Activated CD8-positive, alpha-beta T cell treated with anti-CD3 and anti-CD28 coated beads, Interleukin-2, amount 10 ng/mL, durations not matched to agents 7 days and 5 days (primary cell): ENCODE measurements at regions not wholly inside any gene's neighbourhood (a gene's known extent, or its start where the extent isn't known, plus 50 kb on each side); places are given as distances from the start of the nearest gene placed in this dataset.

Experiments
- ATAC-seq: fragments of 150-1000 bp; cut with Tn5 transposase; one replicate; pipeline ENCODE4 v1.10.0; 2021; ENCODE audit warnings: moderate library complexity
- CTCF ChIA-PET: fragments of 350-600 bp; sonication (Branson Sonifier 250); formaldehyde crosslinking; loops from one replicate; lab custom pipeline; 2021; ENCODE audit warnings: antibody characterized with exemption; lab: Charles Lee
- POLR2A ChIA-PET: fragments of 350-600 bp; sonication (Branson Sonifier 250); formaldehyde crosslinking; loops from one replicate; lab custom pipeline; 2021; ENCODE audit warnings: antibody characterized with exemption; lab: Charles Lee
- DNase-seq: peaks from one replicate; pipeline ENCODE4 v3.0.0-alpha.2; 2020
- H3K27ac Mint-ChIP-seq: one replicate; pipeline ENCODE4 v1.8.0; 2021; ENCODE audit warnings: mild to moderate bottlenecking, mixed read lengths
- H3K27me3 Mint-ChIP-seq: one replicate; pipeline ENCODE4 v1.8.0; 2021; ENCODE audit warnings: low read depth, mixed read lengths
- H3K36me3 Mint-ChIP-seq: one replicate; pipeline ENCODE4 v1.8.0; 2021; ENCODE audit warnings: low read depth, mixed read lengths
- H3K4me1 Mint-ChIP-seq: one replicate; pipeline ENCODE4 v1.8.0; 2021; ENCODE audit warnings: low read depth, mixed read lengths
- H3K4me3 Mint-ChIP-seq: one replicate; pipeline ENCODE4 v1.8.0; 2021; ENCODE audit warnings: mild to moderate bottlenecking, mixed read lengths
- H3K9me3 Mint-ChIP-seq: one replicate; pipeline ENCODE4 v1.8.0; 2022; ENCODE audit warnings: mixed read lengths; ENCODE audit not compliant: insufficient read depth

DNA sequence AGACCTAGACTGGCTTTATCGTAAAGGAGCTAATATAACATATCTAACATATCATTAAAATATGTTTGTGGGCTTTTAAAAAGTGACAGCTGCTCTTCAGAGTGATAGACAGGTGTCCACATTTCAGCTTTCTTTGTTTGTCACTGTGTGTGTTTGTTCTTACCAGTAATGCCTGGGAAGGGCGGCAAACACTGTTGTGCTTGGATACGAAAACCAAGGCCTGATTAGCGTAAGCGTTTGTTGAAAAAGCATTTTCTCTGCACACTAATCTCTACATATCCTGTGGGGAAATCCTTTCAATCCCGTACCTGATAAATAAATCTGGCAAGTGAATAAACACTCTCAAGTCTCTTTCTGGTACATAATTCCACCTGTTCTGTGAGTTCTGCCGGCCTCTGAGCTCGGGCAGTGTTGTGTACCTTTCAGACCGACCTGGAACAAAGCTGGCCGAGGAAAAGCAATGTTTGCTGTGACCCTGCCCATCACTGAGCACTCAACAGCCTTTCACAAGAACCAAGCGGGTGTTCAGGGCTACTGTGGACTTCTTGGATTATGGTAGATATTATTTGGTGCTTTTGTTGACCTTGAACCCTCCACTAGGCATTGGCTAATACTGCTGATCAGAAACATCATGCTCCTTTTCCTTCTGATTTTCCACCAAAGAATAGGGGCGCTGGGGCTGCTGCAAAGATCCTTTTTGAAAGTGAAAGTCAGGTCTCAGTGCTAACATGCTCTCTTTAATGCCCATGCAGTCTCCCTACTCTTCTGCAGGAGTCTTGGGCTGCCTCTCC, 100.4 kb downstream of the CD83 start:
- CTCF ChIA-PET = interaction anchor here (0.8 to 1.2 kb wide), 3 partner anchors 11 to 213 kb away, joined by 3 to 4 read pairs (median 3); no protein-coding TSS in a partner anchor
- POLR2A ChIA-PET = no interaction called here
- no peaks in the 10 kb centered on the region for H3K27me3 Mint-ChIP-seq
- peaks cover 6% of the 10 kb centered on the region for H3K4me1 Mint-ChIP-seq
- ATAC-seq (no peak), DNase-seq (no peak)
- H3K9me3 Mint-ChIP-seq = no peaks in the 10 kb centered on the region
- H3K36me3 Mint-ChIP-seq = no peaks in the 10 kb centered on the region
- no peak overlapping the region for H3K27ac Mint-ChIP-seq
- no peak overlapping the region for H3K4me3 Mint-ChIP-seq

DNA sequence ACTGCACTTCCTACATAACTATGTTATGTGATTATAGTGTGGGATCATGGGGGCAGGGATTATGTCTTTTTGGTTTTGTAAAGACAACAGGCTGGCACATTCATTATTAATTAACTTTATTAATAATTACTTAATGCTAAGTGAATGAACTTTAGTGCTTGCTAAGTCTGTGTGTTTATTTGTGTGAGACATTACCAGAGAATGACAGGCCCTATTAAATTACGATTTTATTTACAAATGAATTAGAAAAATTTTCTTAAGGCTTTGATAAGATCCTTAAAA, 100.9 kb downstream of the CD83 start:
- DNase-seq (no peak), ATAC-seq (no peak)
- no peak overlapping the region for H3K4me3 Mint-ChIP-seq
- H3K27ac Mint-ChIP-seq = no peak overlapping the region
- ChIA-PET POLR2A (no interaction called here), CTCF (no interaction called here)
- no peaks in the 10 kb centered on the region for H3K9me3 Mint-ChIP-seq
- no peaks in the 10 kb centered on the region for H3K27me3 Mint-ChIP-seq
- no peaks in the 10 kb centered on the region for H3K36me3 Mint-ChIP-seq
- peaks cover 6% of the 10 kb centered on the region for H3K4me1 Mint-ChIP-seq

DNA sequence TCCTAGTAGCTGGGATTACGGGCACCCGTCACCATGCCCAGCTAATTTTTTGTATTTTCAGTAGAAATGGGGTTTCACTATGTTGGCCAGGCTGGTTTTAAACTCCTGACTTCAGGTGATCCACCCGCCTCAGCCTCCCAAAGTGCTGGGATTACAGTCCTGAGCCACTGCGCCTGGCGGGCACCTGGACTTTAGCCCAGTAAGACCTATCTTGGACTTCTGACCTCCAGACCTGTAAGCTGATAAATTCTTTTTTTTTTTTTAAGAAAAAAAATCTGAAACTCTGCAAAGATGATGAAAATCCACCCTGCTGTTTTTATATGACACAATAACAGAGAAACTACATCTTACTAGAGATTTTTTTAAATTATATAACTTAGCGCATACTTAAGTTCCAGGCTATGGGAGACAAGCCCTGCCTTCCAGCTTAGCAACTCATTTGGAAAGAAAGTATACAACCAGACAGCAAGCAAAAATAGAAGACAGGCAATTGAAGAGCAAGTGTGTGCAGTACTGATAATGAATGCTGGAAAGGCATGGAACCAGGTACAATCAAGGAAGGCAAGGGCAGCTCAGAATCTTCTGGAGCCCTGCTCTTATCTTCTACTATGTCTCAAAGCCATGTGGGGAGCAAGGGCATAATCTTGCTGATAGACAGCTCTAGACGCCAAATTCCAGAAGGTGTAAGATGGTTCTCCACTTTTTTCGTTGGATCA, 104.2 kb downstream of the CD83 start:
- H3K4me3 Mint-ChIP-seq = no peak overlapping the region

DNA sequence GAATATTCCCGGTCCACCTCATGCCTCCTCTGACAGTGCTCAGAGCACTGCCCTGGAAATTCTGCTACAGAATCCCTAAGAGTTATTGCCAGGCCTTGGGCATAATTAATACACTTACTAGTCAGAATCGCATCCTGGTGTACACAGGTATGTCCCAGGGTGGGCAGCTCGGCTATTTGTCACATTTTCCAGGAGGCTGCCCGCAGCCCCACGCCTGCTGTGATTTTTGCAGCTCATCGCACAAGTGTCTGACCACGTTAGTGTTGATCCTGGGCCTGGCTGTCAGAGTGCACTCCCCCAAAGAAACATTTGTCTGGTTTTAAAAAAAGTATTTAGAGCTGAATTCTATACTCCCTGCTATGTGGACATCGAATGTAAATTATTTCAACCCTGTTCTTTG, 105.4 kb downstream of the CD83 start:
- POLR2A ChIA-PET = no interaction called here
- ATAC-seq = no peak
- H3K4me3 Mint-ChIP-seq = no peak overlapping the region

More for the DNA sequence above, 104.2 kb downstream of the CD83 start:
- Mint-ChIP-seq H3K36me3 (peaks cover 2% of the 10 kb centered on the region), H3K4me1 (peaks cover 13% of the 10 kb centered on the region), H3K9me3 (peaks cover 7% of the 10 kb centered on the region), H3K27ac (no peak overlapping the region), H3K27me3 (peaks cover 4% of the 10 kb centered on the region)
- no peak for ATAC-seq
- no peak for DNase-seq
- ChIA-PET CTCF (interaction anchor here (0.6 kb wide), 2 partner anchors 91 to 1263 kb away, joined by 3 read pairs; no protein-coding TSS in a partner anchor), POLR2A (no interaction called here)

DNA sequence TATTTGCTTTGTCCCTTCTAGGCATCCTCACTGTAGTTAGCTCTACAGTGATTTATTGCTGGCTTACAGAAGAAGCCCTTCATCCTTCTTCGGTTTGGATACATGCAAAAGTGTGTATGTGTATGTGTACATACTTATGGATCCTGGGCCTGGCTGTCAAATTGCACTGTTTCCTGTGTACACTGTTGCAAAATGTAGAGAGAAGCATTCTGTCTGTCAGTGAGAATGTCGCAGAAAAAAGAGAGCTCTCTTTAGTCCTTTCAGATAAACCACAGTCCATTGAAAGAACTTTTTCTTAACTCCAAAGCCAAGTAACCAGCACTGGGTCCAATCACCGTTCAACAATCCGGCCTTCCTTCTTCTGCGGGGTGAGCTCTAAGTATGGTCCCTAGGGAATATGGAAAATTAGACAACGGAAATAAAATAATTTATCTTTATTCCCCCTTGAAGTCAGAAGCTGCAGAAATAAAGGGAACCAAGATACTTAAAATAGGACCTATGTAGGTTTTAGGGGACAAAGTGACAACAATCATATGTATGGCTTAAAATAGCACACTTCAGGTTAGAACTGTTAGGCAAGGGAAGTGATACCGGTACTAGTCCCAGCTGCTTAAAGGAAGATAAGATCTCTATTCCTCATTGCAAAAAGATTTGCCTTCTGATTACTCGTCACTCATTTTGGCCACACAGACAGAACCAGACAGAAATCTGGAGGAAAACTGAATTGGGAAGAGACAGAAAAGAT, 107.0 kb downstream of the CD83 start:
- Mint-ChIP-seq H3K9me3 (peaks cover 7% of the 10 kb centered on the region), H3K4me1 (peaks cover 11% of the 10 kb centered on the region), H3K27me3 (peaks cover 4% of the 10 kb centered on the region), H3K4me3 (no peak overlapping the region), H3K27ac (no peak overlapping the region), H3K36me3 (peaks cover 8% of the 10 kb centered on the region)
- DNase-seq (no peak), ATAC-seq (no peak)
- ChIA-PET POLR2A (no interaction called here), CTCF (interaction anchor here (1.9 kb wide), 1 partner anchor 13 kb away, joined by 5 read pairs; no protein-coding TSS in a partner anchor)

More for the DNA sequence above, 105.4 kb downstream of the CD83 start:
- DNase-seq = no peak
- CTCF ChIA-PET = interaction anchor here (1.9 kb wide), 1 partner anchor 11 kb away, joined by 5 read pairs; no protein-coding TSS in a partner anchor
- H3K9me3 Mint-ChIP-seq = peaks cover 7% of the 10 kb centered on the region
- peaks cover 8% of the 10 kb centered on the region for H3K36me3 Mint-ChIP-seq
- peaks cover 4% of the 10 kb centered on the region for H3K27me3 Mint-ChIP-seq
- peaks cover 11% of the 10 kb centered on the region for H3K4me1 Mint-ChIP-seq
- H3K27ac Mint-ChIP-seq = no peak overlapping the region

DNA sequence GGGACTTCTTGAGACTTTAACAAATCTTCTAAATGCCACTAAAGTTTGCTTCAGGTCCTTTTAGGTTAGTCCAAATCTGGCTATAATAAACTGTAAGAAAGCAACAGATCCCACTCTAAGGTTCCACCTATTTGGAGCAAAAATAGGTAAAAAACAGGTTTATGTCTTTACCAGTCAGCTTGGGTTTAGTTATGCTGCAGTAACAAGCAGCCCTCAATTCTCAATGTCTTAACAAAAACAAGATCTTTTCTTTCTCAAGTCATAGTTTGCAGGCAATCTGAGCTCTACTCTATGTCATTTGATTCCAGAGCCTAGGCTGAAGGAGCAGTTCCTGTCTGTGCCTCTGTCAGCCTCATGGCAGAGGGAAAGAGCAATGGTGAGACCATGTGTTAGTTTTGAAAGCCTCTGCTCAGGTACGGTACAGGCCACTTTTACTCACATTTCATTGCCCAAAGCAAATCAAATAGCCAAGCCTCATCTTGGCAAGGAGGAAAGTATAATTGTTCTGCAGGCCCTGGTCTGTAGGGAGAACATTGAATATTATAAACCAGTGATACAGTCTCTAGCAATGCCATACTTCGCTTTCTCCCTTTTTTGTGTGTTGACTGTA, 108.6 kb downstream of the CD83 start:
- no peak for DNase-seq
- POLR2A ChIA-PET = no interaction called here
- peaks cover 11% of the 10 kb centered on the region for H3K4me1 Mint-ChIP-seq
- ATAC-seq = no peak
- peaks cover 4% of the 10 kb centered on the region for H3K27me3 Mint-ChIP-seq
- no peak overlapping the region for H3K27ac Mint-ChIP-seq
- H3K4me3 Mint-ChIP-seq = no peak overlapping the region
- peaks cover 7% of the 10 kb centered on the region for H3K9me3 Mint-ChIP-seq
- CTCF ChIA-PET = no interaction called here
- H3K36me3 Mint-ChIP-seq = peaks cover 8% of the 10 kb centered on the region

DNA sequence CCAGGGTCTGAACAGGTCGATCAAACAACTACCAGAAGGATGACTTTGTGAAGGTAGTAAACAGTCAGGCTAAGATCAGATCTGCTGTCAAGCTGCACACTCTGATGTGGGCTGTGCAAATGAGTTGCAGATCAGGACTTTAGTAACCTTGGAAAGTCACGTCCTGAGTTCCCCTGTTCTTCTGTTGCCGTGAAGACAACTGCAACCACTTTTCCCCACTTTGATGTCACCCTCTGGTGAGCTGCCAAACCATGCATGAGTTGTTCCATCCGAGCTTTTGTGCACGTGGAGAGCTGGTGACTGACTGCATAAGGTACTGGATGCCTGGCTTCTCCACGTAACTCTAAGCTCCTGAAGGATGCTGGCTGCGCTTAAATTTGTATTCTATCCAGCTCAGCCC, 111.0 kb downstream of the CD83 start:
- CTCF ChIA-PET = interaction anchor here (1.2 to 1.5 kb wide), 2 partner anchors 16 to 19 kb away, joined by 3 to 4 read pairs; no protein-coding TSS in a partner anchor
- Mint-ChIP-seq H3K27me3 (peaks cover 4% of the 10 kb centered on the region), H3K36me3 (peaks cover 8% of the 10 kb centered on the region), H3K27ac (no peak overlapping the region), H3K4me3 (no peak overlapping the region), H3K9me3 (peaks cover 7% of the 10 kb centered on the region), H3K4me1 (peaks cover 17% of the 10 kb centered on the region)
- DNase-seq = no peak
- no peak for ATAC-seq
- POLR2A ChIA-PET = no interaction called here

DNA sequence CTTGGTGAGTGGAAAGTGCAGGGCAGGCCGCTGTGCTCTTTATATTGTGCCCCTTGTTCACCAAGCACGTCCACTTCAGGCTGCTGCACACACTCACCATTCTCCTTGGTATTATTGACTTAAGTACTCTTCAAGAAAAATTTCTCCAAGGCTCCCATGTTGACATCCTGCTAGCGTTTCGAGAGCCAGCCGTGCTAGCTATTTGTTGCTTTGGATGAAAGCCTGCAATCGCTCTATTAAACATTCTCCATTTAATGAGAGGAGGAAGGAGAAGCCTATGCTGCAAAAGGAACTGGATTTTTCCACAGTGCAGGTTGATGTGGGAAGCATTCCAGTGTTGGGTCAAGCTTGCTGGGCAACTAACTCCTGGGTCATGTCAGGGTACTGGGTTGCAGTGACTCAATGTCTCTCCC, 113.5 kb downstream of the CD83 start:
- H3K27me3 Mint-ChIP-seq = no peaks in the 10 kb centered on the region
- peaks cover 10% of the 10 kb centered on the region for H3K4me1 Mint-ChIP-seq
- ChIA-PET CTCF (interaction anchor here (1.1 kb wide), 1 partner anchor 19 kb away, joined by 3 read pairs; no protein-coding TSS in a partner anchor), POLR2A (no interaction called here)
- ATAC-seq (no peak), DNase-seq (no peak)
- no peak overlapping the region for H3K27ac Mint-ChIP-seq
- peaks cover 8% of the 10 kb centered on the region for H3K36me3 Mint-ChIP-seq
- H3K9me3 Mint-ChIP-seq = peaks cover 6% of the 10 kb centered on the region
- H3K4me3 Mint-ChIP-seq = no peak overlapping the region

DNA sequence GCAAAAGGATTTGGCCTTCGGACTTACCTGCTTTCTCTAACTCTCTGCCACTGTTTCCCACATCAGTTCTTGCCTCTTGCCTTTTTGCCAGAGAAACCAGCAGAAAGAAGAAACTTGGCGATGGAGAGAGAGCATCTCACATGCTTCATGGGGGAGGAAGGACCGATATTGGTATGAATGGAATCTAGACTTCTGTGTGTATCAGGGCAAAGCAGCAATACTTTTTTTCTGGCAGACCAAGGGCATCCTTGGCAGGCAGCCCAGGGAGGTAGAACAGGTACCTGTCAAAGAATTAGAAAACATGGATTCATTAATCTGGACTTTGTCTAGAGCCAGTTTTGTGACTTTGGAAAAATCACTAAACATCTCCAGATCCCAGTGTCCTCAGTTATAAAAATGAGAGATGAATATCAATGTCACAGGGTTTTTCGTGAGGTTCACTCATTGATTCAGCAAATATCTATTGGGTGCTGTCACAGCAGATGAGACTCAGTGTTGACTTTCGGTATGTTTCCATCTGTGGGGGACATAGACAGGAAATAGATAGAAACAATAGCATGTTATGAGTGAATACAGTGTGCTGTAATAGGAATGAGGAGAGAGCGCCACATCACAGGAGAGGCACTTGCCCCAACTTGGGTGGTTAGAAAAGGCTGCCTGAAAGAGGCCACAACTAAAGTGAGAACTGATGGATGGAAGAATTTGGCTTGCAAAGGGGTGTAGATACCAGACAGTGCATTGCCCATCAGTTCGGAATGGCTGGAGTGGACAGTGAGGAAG, 114.1 kb downstream of the CD83 start:
- Mint-ChIP-seq H3K27me3 (no peaks in the 10 kb centered on the region), H3K9me3 (no peaks in the 10 kb centered on the region), H3K4me1 (peaks cover 10% of the 10 kb centered on the region), H3K27ac (no peak overlapping the region), H3K36me3 (peaks cover 6% of the 10 kb centered on the region), H3K4me3 (no peak overlapping the region)
- DNase-seq (no peak), ATAC-seq (peak; percentile 58)
- CTCF ChIA-PET = no interaction called here
- POLR2A ChIA-PET = no interaction called here

DNA sequence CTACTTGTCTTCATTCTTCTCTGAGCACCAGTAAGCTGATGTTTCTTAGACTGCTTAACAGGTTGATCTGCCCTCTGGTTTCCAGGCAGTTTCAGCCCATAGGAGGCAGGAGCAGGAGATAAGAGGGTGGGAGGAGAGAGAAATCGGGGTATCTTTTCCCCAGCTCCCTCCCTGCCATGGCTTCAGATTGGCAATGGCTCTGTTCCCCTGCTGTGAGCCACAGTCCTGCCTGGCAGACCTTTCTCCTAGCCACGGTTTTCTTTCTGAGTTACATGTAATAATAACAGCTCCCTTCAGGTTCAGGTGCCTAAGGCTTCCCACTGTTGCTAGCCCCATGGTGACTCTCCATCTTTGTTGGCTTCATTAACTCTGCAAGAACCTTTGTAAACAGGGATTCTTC, 115.3 kb downstream of the CD83 start:
- H3K4me1 Mint-ChIP-seq = peaks cover 10% of the 10 kb centered on the region
- ChIA-PET CTCF (no interaction called here), POLR2A (no interaction called here)
- no peak for DNase-seq
- H3K27me3 Mint-ChIP-seq = no peaks in the 10 kb centered on the region
- H3K27ac Mint-ChIP-seq = no peak overlapping the region
- no peaks in the 10 kb centered on the region for H3K9me3 Mint-ChIP-seq
- H3K36me3 Mint-ChIP-seq = no peaks in the 10 kb centered on the region
- no peak overlapping the region for H3K4me3 Mint-ChIP-seq
- no peak for ATAC-seq
